Heart left ventricle (tissue), 16 donors: ENCODE measurements at regions not wholly inside any gene's neighbourhood (a gene's known extent, or its start where the extent isn't known, plus 50 kb on each side); places are given as distances from the start of the nearest gene placed in this dataset.

Source experiments
- ATAC-seq, 4 donors: fragments of 200-7000 bp; cut with Tn5 transposase; one replicate each; pipeline ENCODE4 v1.9.1; 2020 to 2022; ENCODE audit warnings: moderate library complexity in 4 of 4, mild to moderate bottlenecking in 3 of 4, moderate number of reproducible peaks in 1 of 4
- DNase-seq, 5 donors: peaks; one replicate each; pipeline ENCODE4 v3.0.0-alpha.2; 2020
- H3K27ac ChIP-seq, 12 donors: fragments of 200-600 bp; sonication (generic) in 4 of 12; one replicate each; pipeline versions ENCODE4 v1.5.0 to v1.8.0; 2016 to 2022; ENCODE audit warnings: mild to moderate bottlenecking in 2 of 12
- H3K27me3 ChIP-seq, 9 donors: fragments of 200-600 bp; sonication (generic) in 2 of 9; one replicate each; pipeline versions ENCODE4 v1.5.1 to v1.8.0; 2016 to 2022; ENCODE audit warnings: mild to moderate bottlenecking in 3 of 9
- H3K36me3 ChIP-seq, 9 donors: fragments of 200-600 bp; sonication (generic) in 2 of 9; one replicate each; pipeline versions ENCODE4 v1.5.0 to v1.8.0; 2018 to 2022; ENCODE audit warnings: mild to moderate bottlenecking in 2 of 9
- H3K4me1 ChIP-seq, 12 donors: fragments of 200-600 bp; sonication (generic) in 4 of 12; one replicate each; pipeline versions ENCODE4 v1.5.0 to v1.8.0; 2016 to 2022; ENCODE audit warnings: mild to moderate bottlenecking in 3 of 12
- H3K4me3 ChIP-seq, 12 donors: fragments of 200-600 bp; sonication (generic) in 4 of 12; one replicate each; pipeline versions ENCODE4 v1.5.0 to v1.8.0; 2017 to 2022; ENCODE audit warnings: mild to moderate bottlenecking in 9 of 12, moderate library complexity in 4 of 12
- H3K9me3 ChIP-seq, 12 donors: fragments of 200-600 bp; sonication (generic) in 4 of 12; one replicate each; pipeline versions ENCODE4 v1.5.0 to v1.8.0; 2016 to 2022; ENCODE audit warnings: mild to moderate bottlenecking in 1 of 12
- POLR2A ChIP-seq, 2 donors: fragments of 450-650 bp; IDR thresholded peaks; one replicate each; pipeline ENCODE4 v1.6.1; 2017; ENCODE audit warnings: antibody characterized with exemption in 2 of 2, mild to moderate bottlenecking in 2 of 2, moderate library complexity in 2 of 2
- WGBS, 4 donors: extraction: QIAGEN DNeasy Blood & Tissue Kit in 2 of 4; methylation state at CpG; one replicate each; pipeline versions ENCODE4 v1.1.5 to v1.1.7; 2013 to 2018; 5-methylcytosine and 5-hydroxymethylcytosine counted together
- intact Hi-C, 10 donors: fragments of 100-400 bp; cut with DNase I; formaldehyde crosslinking; loops; one replicate each; pipeline versions ENCODE4 v1.11.1 to v1.14.2; 2022
- TF ChIP-seq, protein P1 (sequence below), 12 donors: fragments of 200-600 bp; sonication (generic) in 4 of 12; IDR thresholded peaks; one replicate each; pipeline versions ENCODE4 v1.5.0 to v1.8.0; 2018 to 2022; ENCODE audit warnings: antibody characterized with exemption in 12 of 12, mild to moderate bottlenecking in 5 of 12
- donor health status: ischemic (EF 13 %, LVEDD 7.1; RV severe dilation, severe dysfunction).
- donor health status: healthy with polysubstance abuse.
- donor health status: DM: no; HTN: yes; CAD: no.
- donor health status: DM: no; HTN: no; CAD: no.
- donor health status: ischemic (EF 25% LVEDD 6.9; RV normal size, moderate dysfunction).
- donor health status: ischemic (EF 25% LVEDD 5.7; RV mildly dilated, moderate dysfunction).
- donor health status: healthy.
- donor health status: DM: yes; HTN: yes; CAD: no.
- donor health status: ischemic (EF 35%, LVEDD 5.7; RV mildly dilated, moderate dysfunction).
- donor health status: nonischemic (EF 11% LVEDD 7.7; RV severe dilation, severe dysfunction).
- donor health status: DM: yes; HTN: yes; CAD: no.
- donor health status: PGD.
- donor health status: ischemic (EF 29% LVEDD 5.4; RV normal size, mild dysfunction).
- donor health status: nonischemic (EF 23%, LVEDD 6.1; RV moderate dilation, normal function).

DNA sequence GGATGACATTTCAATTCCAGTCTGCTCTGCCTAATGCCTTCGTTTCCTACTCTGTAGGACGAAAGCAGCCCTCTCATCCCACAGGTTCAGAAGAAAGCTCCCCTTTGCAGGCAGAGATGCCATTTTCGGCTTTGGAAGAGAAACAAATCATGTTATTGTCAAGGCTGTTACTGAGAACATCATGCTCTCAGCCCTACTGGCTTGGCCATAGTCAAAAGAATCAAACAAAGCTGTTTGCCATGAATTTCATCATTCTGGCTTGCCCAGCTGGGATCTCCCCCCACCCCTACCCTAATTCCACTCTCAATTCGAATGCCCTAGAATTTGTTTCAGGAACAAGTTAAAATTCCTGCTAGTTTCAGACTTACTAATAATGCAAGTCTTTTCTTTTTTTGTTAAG lies 162.3 kb upstream of the SERP2 start:
- intact Hi-C loops = no loop called here
- no peaks in the 10 kb centered on the region for H3K27me3 ChIP-seq
- peak overlapping the region in 1 of 12 donors; percentile 7 for H3K27ac ChIP-seq
- H3K36me3 ChIP-seq = no peaks in the 10 kb centered on the region
- no peak for TF ChIP-seq POLR2A (IDR thresholded peaks at IDR 0.05)
- TF ChIP-seq, protein P1, sequence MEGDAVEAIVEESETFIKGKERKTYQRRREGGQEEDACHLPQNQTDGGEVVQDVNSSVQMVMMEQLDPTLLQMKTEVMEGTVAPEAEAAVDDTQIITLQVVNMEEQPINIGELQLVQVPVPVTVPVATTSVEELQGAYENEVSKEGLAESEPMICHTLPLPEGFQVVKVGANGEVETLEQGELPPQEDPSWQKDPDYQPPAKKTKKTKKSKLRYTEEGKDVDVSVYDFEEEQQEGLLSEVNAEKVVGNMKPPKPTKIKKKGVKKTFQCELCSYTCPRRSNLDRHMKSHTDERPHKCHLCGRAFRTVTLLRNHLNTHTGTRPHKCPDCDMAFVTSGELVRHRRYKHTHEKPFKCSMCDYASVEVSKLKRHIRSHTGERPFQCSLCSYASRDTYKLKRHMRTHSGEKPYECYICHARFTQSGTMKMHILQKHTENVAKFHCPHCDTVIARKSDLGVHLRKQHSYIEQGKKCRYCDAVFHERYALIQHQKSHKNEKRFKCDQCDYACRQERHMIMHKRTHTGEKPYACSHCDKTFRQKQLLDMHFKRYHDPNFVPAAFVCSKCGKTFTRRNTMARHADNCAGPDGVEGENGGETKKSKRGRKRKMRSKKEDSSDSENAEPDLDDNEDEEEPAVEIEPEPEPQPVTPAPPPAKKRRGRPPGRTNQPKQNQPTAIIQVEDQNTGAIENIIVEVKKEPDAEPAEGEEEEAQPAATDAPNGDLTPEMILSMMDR (IDR thresholded peaks at IDR 0.05) = no peak
- peaks cover 0 to 3% (median 0%) of the 10 kb centered on the region in 12 donors for H3K9me3 ChIP-seq
- no peak for ATAC-seq
- no peak overlapping the region for H3K4me3 ChIP-seq
- 75 to 87% (median 82%) methylated on average over 4 of the region's 4 CpGs for WGBS, 4 donors
- peaks cover 0 to 11% (median 0%) of the 10 kb centered on the region in 12 donors for H3K4me1 ChIP-seq
- no peak for DNase-seq

DNA sequence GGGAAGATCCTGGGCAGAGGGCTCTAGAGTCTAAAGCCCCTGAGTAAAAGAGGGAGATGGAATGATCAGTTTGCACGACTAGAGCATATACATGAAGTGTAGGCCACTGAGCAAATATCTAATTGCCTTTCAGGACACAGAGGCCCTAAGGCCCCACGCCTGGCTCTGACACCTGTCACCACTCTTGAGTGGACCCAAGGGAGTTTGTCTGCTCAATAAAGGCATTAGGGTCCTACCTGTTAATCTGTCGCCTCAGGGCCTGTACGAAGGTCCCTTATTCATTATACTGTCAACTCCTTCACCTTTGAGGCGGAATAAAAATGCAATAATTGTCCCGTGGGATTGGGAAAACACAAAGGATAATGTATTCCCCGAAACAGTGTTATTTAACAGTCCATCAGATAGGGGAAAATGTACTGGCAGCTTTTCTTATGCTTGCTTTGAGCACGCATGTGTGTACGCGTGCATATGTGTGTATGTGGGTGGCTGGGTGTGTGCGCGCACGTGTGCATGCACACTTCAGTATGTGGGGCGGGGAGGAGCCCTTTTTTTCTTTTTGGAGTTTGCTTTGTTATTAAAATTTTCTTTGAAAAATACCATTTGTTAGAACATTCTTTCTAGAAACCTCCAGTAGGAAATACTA lies 161.8 kb upstream of the SERP2 start:
- Histone ChIP-seq H3K4me1 (peaks cover 0 to 11% (median 0%) of the 10 kb centered on the region in 12 donors), H3K27ac (peak overlapping the region in 1 of 12 donors; percentile 29), H3K36me3 (no peaks in the 10 kb centered on the region), H3K4me3 (no peak overlapping the region), H3K9me3 (no peaks in the 10 kb centered on the region), H3K27me3 (no peaks in the 10 kb centered on the region)
- TF ChIP-seq, protein P1 (IDR thresholded peaks at IDR 0.05) = no peak
- TF ChIP-seq POLR2A (IDR thresholded peaks at IDR 0.05) = no peak
- no peak for ATAC-seq
- 86 to 89% (median 88%) methylated on average over 14 of the region's 14 CpGs for WGBS, 4 donors
- intact Hi-C loops = no loop called here
- DNase-seq = no peak

DNA sequence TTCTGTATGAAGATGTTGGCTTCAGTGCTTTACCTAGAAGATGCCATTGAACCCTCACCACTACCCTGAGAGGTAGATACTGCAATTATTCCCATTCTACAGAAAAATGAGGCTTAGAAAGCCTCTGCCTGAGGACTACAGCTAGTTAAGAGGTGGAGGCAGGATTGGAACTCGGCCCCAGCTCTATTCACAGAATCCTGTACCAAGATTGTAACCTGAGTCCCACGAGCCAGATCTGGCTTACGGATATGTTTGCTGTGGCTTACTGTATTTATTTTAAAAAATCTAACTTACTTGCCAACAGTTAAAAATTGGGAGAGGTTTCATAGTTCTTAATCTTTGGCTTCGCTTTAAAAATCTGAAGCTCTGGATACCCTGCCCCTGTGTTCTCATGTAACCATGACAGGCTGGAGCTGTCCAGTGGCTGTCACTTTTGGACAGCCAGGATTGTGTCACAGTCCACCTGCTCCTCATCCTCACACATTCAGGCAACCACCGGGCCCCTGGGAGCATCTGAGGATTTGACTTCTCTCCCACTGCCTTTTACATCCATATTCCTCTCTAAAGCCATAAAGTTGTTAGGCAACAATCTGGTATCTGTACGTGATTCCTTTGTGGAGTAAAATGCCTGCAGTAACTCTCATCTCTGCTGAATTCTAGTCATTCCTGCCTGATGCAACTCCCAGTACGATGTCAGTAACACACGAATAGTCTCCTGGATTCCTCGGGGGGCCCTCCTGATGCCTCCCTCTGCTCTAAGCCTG lies 160.8 kb upstream of the SERP2 start:
- intact Hi-C loops = no loop called here
- peak; percentile 31 to 74 (median 68) for ATAC-seq
- TF ChIP-seq, protein P1 (IDR thresholded peaks at IDR 0.05) = no peak
- TF ChIP-seq POLR2A (IDR thresholded peaks at IDR 0.05) = no peak
- peak in 1 of 5 donors; percentile 47 for DNase-seq
- peaks cover 0 to 11% (median 0%) of the 10 kb centered on the region in 12 donors for H3K4me1 ChIP-seq
- 50 to 63% (median 55%) methylated on average over 9 of the region's 9 CpGs for WGBS, 4 donors
- no peaks in the 10 kb centered on the region for H3K36me3 ChIP-seq
- peak overlapping the region in 1 of 12 donors; percentile 29 for H3K27ac ChIP-seq
- no peaks in the 10 kb centered on the region for H3K27me3 ChIP-seq
- no peak overlapping the region for H3K4me3 ChIP-seq
- H3K9me3 ChIP-seq = no peaks in the 10 kb centered on the region

DNA sequence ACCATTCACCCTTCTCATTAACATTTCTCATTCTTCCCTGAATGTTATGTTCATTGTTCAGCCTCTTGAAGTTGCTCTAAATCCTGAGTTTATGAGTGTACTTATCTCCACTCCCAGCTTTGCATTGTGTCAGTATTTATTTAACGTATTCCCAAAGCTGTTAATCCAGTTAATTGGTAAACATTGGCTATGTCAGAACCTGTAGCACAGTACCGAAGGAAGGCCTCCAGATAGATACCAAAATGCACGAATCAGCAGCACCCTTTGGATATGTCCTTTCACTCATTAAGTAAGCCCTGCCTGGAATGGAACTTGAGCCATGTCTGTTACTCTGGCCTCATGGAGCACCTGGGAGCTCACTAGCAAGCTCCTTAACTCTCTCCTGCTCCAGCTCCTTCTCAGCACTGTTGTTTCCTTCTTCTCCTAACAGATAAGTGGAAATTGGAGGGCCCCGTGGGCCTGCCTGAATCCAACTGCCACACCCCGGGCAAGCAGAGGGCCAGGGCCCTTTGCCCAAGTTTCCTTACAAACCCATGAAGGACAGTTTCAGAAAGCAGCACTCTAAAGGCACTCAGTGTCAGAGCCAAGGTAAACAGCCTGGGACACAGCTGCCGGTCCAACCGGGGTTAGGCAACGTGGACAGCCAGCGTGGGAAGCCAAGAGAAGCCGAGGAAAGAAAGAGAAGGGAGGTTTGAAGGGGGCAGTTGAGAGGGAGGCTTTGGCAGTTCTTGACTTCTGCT lies 155.0 kb upstream of the SERP2 start:
- DNase-seq (peak; percentile 60 to 78 (median 68)), ATAC-seq (peak; percentile 76 to 93 (median 90))
- Histone ChIP-seq H3K27me3 (no peaks in the 10 kb centered on the region), H3K9me3 (no peaks in the 10 kb centered on the region), H3K4me1 (peaks cover 0 to 42% (median 9%) of the 10 kb centered on the region in 12 donors), H3K36me3 (no peaks in the 10 kb centered on the region), H3K27ac (peak overlapping the region in 11 of 12 donors; percentile 34 to 82 (median 57)), H3K4me3 (no peak overlapping the region)
- TF ChIP-seq, protein P1 (IDR thresholded peaks at IDR 0.05) = no peak
- TF ChIP-seq POLR2A (IDR thresholded peaks at IDR 0.05) = no peak
- 57 to 72% (median 66%) methylated on average over 10 of the region's 10 CpGs for WGBS, 4 donors
- intact Hi-C loops = no loop called here
